ENCODE measurements at regions not wholly inside any gene's neighbourhood (a gene's known extent, or its start where the extent isn't known, plus 50 kb on each side); places are given as distances from the start of the nearest gene placed in this dataset.

DNA sequence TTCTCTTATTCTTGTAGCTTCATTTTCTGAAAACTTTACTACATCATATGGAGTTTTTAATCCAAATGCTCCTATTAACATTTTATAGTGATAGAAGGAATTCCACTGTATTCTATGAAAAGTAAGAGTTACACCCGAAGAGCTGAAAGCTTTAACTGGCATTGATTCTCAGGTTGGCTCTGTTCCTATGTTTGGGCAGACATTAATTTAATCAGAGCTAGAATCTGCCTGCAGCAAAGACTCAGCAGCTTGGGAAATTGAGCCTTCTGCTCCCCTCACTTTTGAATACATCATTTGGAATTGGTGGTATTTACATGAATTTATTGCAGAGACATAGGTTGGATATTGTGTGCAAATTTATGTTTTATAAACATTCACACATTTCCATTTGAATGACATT lies 1494.7 kb downstream of the CDH8 start:
- TF ChIP-seq, protein P1, sequence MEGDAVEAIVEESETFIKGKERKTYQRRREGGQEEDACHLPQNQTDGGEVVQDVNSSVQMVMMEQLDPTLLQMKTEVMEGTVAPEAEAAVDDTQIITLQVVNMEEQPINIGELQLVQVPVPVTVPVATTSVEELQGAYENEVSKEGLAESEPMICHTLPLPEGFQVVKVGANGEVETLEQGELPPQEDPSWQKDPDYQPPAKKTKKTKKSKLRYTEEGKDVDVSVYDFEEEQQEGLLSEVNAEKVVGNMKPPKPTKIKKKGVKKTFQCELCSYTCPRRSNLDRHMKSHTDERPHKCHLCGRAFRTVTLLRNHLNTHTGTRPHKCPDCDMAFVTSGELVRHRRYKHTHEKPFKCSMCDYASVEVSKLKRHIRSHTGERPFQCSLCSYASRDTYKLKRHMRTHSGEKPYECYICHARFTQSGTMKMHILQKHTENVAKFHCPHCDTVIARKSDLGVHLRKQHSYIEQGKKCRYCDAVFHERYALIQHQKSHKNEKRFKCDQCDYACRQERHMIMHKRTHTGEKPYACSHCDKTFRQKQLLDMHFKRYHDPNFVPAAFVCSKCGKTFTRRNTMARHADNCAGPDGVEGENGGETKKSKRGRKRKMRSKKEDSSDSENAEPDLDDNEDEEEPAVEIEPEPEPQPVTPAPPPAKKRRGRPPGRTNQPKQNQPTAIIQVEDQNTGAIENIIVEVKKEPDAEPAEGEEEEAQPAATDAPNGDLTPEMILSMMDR (IDR thresholded peaks at IDR 0.05 in 2 of 3, conservative IDR thresholded peaks at IDR 0.05 in 1 of 3; ENCODE audit: control insufficient read depth in 2 of 3, extremely low read depth in 1 of 3, insufficient read depth in 1 of 3, low read depth in 3 of 3, low read length in 3 of 3), result no peak
- TF ChIP-seq BHLHE40 (IDR thresholded peaks at IDR 0.05; ENCODE audit: borderline replicate concordance in 1 of 2, low read depth in 2 of 2, low read length in 1 of 2), result no peak
- no peak for TF ChIP-seq RAD21 (IDR thresholded peaks at IDR 0.05; ENCODE audit: insufficient read depth, low read depth, low read length)
- no peak for TF ChIP-seq CHD2 (IDR thresholded peaks at IDR 0.05; ENCODE audit: borderline replicate concordance, low read depth, low read length)
- no peak for TF ChIP-seq SIX5 (IDR thresholded peaks at IDR 0.05; ENCODE audit: low read depth, low read length, severe bottlenecking)
- TF ChIP-seq MYC (IDR thresholded peaks at IDR 0.05; ENCODE audit: insufficient read depth, insufficient read length, insufficient replicate concordance, low read length, severe bottlenecking), result no peak
- TF ChIP-seq SMC3 (IDR thresholded peaks at IDR 0.05; ENCODE audit: borderline replicate concordance, low read length), result no peak
- TF ChIP-seq SMAD1 (IDR thresholded peaks at IDR 0.05; ENCODE audit: low read depth, partially characterized antibody), result no peak
